Spinal cord (tissue), 9 donors: ENCODE measurements at regions not wholly inside any gene's neighbourhood (a gene's known extent, or its start where the extent isn't known, plus 50 kb on each side); places are given as distances from the start of the nearest gene placed in this dataset.

Experiments
- DNase-seq, 6 donors: peaks; one replicate each; pipeline versions ENCODE4 v3.0.0 to v3.0.0-alpha.2; 2013 to 2015; ENCODE audit warnings: low spot score in 6 of 6, low read depth in 4 of 6
- H3K27ac ChIP-seq: one replicate; pipeline ENCODE4 v1.5.1; 2013; ENCODE audit warnings: low read depth, low read length, control low read depth
- H3K27me3 ChIP-seq: one replicate; pipeline ENCODE4 v1.6.1; 2013; ENCODE audit warnings: low read length; ENCODE audit not compliant: control insufficient read depth, insufficient read depth
- H3K36me3 ChIP-seq: one replicate; pipeline ENCODE4 v1.6.1; 2013; ENCODE audit warnings: low read length; ENCODE audit not compliant: control insufficient read depth, insufficient read depth
- H3K4me1 ChIP-seq: one replicate; pipeline ENCODE4 v1.6.1; 2013; ENCODE audit warnings: low read length; ENCODE audit not compliant: control insufficient read depth, insufficient read depth
- H3K4me3 ChIP-seq: one replicate; pipeline ENCODE4 v1.5.1; 2013; ENCODE audit warnings: low read depth, low read length, control low read depth
- H3K9me3 ChIP-seq: one replicate; pipeline ENCODE4 v1.6.1; 2013; ENCODE audit warnings: low read length; ENCODE audit not compliant: control insufficient read depth, insufficient read depth
- WGBS: methylation state at CpG from one replicate; pipeline ENCODE4 v1.1.5; 2013; ENCODE audit warnings: missing lambda C conversion rate; ENCODE audit not compliant: insufficient coverage; 5-methylcytosine and 5-hydroxymethylcytosine counted together
- donor health status: healthy.

- Histone ChIP-seq H3K27me3 (no peaks in the 10 kb centered on the region), H3K36me3 (no peaks in the 10 kb centered on the region), H3K4me3 (no peak overlapping the region), H3K9me3 (no peaks in the 10 kb centered on the region), H3K4me1 (peaks cover 11% of the 10 kb centered on the region), H3K27ac (no peak overlapping the region)
- DNase-seq, result peak in 2 of 6 donors; percentile 7 to 40
- WGBS, result 19% methylated on average over 6 of the region's 10 CpGs
These were observed 769.4 kb downstream of the MED13L start for GRCh38 chr12:115507951-115508722.

GRCh38 chr12:115507560-115507889, 770.0 kb downstream of the MED13L start:
- no peak for DNase-seq
- Histone ChIP-seq H3K4me3 (no peak overlapping the region), H3K9me3 (no peaks in the 10 kb centered on the region), H3K27ac (no peak overlapping the region), H3K36me3 (no peaks in the 10 kb centered on the region), H3K27me3 (no peaks in the 10 kb centered on the region), H3K4me1 (peaks cover 11% of the 10 kb centered on the region)
- 71% methylated on average over 1 of the region's 5 CpGs for WGBS

GRCh38 chr12:115506822-115507559, 770.5 kb downstream of the MED13L start:
- 76% methylated on average over 3 of the region's 5 CpGs for WGBS
- no peaks in the 10 kb centered on the region for H3K9me3 ChIP-seq
- H3K27me3 ChIP-seq, result no peaks in the 10 kb centered on the region
- peaks cover 11% of the 10 kb centered on the region for H3K4me1 ChIP-seq
- H3K36me3 ChIP-seq, result no peaks in the 10 kb centered on the region
- DNase-seq, result no peak
- no peak overlapping the region for H3K27ac ChIP-seq
- H3K4me3 ChIP-seq, result no peak overlapping the region

- Histone ChIP-seq H3K36me3 (no peaks in the 10 kb centered on the region), H3K4me3 (no peak overlapping the region), H3K9me3 (no peaks in the 10 kb centered on the region), H3K27me3 (no peaks in the 10 kb centered on the region), H3K27ac (peak overlapping the region; percentile 20), H3K4me1 (peaks cover 11% of the 10 kb centered on the region)
- WGBS, result 48% methylated on average over 14 of the region's 16 CpGs
- peak in 1 of 6 donors; percentile 21 for DNase-seq
These were observed 772.9 kb downstream of the MED13L start for GRCh38 chr12:115504306-115505290.

GRCh38 chr12:115500872-115501271, 776.6 kb downstream of the MED13L start:
- DNase-seq, result no peak
- Histone ChIP-seq H3K4me3 (no peak overlapping the region), H3K36me3 (no peaks in the 10 kb centered on the region), H3K27ac (no peak overlapping the region), H3K9me3 (no peaks in the 10 kb centered on the region), H3K4me1 (peaks cover 6% of the 10 kb centered on the region), H3K27me3 (no peaks in the 10 kb centered on the region)
- 96% methylated on average over 4 of the region's 4 CpGs for WGBS

GRCh38 chr12:115495300-115495699, 782.2 kb downstream of the MED13L start:
- no peak for DNase-seq
- WGBS, result 100% methylated on average over 2 of the region's 3 CpGs

GRCh38 chr12:115492553-115492952, 784.9 kb downstream of the MED13L start:
- Histone ChIP-seq H3K27ac (no peak overlapping the region), H3K36me3 (no peaks in the 10 kb centered on the region), H3K9me3 (no peaks in the 10 kb centered on the region), H3K4me1 (no peaks in the 10 kb centered on the region), H3K27me3 (no peaks in the 10 kb centered on the region), H3K4me3 (no peak overlapping the region)
- 100% methylated on average over 1 of the region's 2 CpGs for WGBS
- DNase-seq, result no peak

More at GRCh38 chr12:115495300-115495699, 782.2 kb downstream of the MED13L start:
- no peak overlapping the region for H3K4me3 ChIP-seq
- H3K4me1 ChIP-seq, result no peaks in the 10 kb centered on the region
- H3K36me3 ChIP-seq, result no peaks in the 10 kb centered on the region
- H3K27ac ChIP-seq, result no peak overlapping the region
- H3K9me3 ChIP-seq, result no peaks in the 10 kb centered on the region
- no peaks in the 10 kb centered on the region for H3K27me3 ChIP-seq

- DNase-seq, result peak in 1 of 6 donors; percentile 53
- Histone ChIP-seq H3K9me3 (no peaks in the 10 kb centered on the region), H3K36me3 (no peaks in the 10 kb centered on the region), H3K4me1 (no peaks in the 10 kb centered on the region), H3K27ac (no peak overlapping the region), H3K27me3 (no peaks in the 10 kb centered on the region), H3K4me3 (no peak overlapping the region)
- WGBS, result 83% methylated on average over 3 of the region's 8 CpGs
These were observed 785.8 kb downstream of the MED13L start for GRCh38 chr12:115491511-115492250.

- Histone ChIP-seq H3K9me3 (peaks cover 2% of the 10 kb centered on the region), H3K27me3 (no peaks in the 10 kb centered on the region), H3K4me1 (no peaks in the 10 kb centered on the region), H3K36me3 (no peaks in the 10 kb centered on the region), H3K27ac (no peak overlapping the region), H3K4me3 (no peak overlapping the region)
- 81% methylated on average over 8 of the region's 8 CpGs for WGBS
- DNase-seq, result no peak
These were observed 788.2 kb downstream of the MED13L start for GRCh38 chr12:115489253-115489652.
